ENCODE measurements at regions not wholly inside any gene's neighbourhood (a gene's known extent, or its start where the extent isn't known, plus 50 kb on each side); places are given as distances from the start of the nearest gene placed in this dataset.
"Not testable (repeated sequence)": the region's sequence is repeated elsewhere in the genome, so short reads cannot be mapped to it uniquely, and the experiment has no call there.

DNA sequence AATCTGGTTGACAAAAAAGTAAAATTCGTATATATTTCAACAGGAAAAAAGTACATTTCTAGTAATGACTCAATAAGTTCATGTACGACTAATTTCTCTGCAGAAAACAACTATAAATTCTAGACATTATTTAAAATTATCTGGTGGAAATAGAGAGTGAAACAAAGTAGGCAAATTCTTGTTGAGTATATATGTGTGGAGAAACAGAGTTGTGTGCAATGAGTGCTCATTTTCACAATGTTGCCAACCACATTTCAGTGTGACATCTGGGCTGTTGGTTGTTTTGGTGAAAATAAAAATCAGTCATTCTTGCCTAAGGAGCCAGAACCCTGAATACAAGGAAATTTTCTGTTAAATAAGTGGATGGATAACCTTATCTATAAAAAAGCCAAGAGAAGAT lies 372.0 kb upstream of the NDST4 start:
- TF ChIP-seq, protein P1, sequence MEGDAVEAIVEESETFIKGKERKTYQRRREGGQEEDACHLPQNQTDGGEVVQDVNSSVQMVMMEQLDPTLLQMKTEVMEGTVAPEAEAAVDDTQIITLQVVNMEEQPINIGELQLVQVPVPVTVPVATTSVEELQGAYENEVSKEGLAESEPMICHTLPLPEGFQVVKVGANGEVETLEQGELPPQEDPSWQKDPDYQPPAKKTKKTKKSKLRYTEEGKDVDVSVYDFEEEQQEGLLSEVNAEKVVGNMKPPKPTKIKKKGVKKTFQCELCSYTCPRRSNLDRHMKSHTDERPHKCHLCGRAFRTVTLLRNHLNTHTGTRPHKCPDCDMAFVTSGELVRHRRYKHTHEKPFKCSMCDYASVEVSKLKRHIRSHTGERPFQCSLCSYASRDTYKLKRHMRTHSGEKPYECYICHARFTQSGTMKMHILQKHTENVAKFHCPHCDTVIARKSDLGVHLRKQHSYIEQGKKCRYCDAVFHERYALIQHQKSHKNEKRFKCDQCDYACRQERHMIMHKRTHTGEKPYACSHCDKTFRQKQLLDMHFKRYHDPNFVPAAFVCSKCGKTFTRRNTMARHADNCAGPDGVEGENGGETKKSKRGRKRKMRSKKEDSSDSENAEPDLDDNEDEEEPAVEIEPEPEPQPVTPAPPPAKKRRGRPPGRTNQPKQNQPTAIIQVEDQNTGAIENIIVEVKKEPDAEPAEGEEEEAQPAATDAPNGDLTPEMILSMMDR (IDR thresholded peaks at IDR 0.05; ENCODE audit: poor library complexity, severe bottlenecking), result no peak
- DNase-seq (ENCODE audit: low spot score), result no peak
- no peaks in the 10 kb centered on the region for H3K36me3 ChIP-seq (ENCODE audit: low read depth)
- H3K4me3 ChIP-seq (ENCODE audit: severe bottlenecking), result no peak overlapping the region
- H3K9me3 ChIP-seq (ENCODE audit: severe bottlenecking), result no peaks in the 10 kb centered on the region
- H3K4me1 ChIP-seq (ENCODE audit: insufficient read depth, poor library complexity, severe bottlenecking), result no peaks in the 10 kb centered on the region
- no peaks in the 10 kb centered on the region for H3K27me3 ChIP-seq (ENCODE audit: insufficient read depth, poor library complexity, severe bottlenecking)
- ATAC-seq (ENCODE audit: low read depth), result no peak
- H3K27ac ChIP-seq (ENCODE audit: poor library complexity, severe bottlenecking), result no peak overlapping the region

- no peaks in the 10 kb centered on the region for H3K9me3 ChIP-seq (ENCODE audit: severe bottlenecking)
- TF ChIP-seq, protein P1 (IDR thresholded peaks at IDR 0.05; ENCODE audit: poor library complexity, severe bottlenecking), result no peak
- no peaks in the 10 kb centered on the region for H3K4me1 ChIP-seq (ENCODE audit: insufficient read depth, poor library complexity, severe bottlenecking)
- ATAC-seq (ENCODE audit: low read depth) (no peak), DNase-seq (ENCODE audit: low spot score) (no peak)
- H3K27ac ChIP-seq (ENCODE audit: poor library complexity, severe bottlenecking), result no peak overlapping the region
- no peaks in the 10 kb centered on the region for H3K36me3 ChIP-seq (ENCODE audit: low read depth)
- H3K4me3 ChIP-seq (ENCODE audit: severe bottlenecking), result no peak overlapping the region
- no peaks in the 10 kb centered on the region for H3K27me3 ChIP-seq (ENCODE audit: insufficient read depth, poor library complexity, severe bottlenecking)
These were observed 371.1 kb upstream of the NDST4 start for GRCh38 chr4:115484479-115484878.

- Histone ChIP-seq H3K36me3 (ENCODE audit: low read depth) (no peaks in the 10 kb centered on the region), H3K9me3 (ENCODE audit: severe bottlenecking) (no peaks in the 10 kb centered on the region), H3K27me3 (ENCODE audit: insufficient read depth, poor library complexity, severe bottlenecking) (no peaks in the 10 kb centered on the region), H3K4me3 (ENCODE audit: severe bottlenecking) (no peak overlapping the region), H3K4me1 (ENCODE audit: insufficient read depth, poor library complexity, severe bottlenecking) (no peaks in the 10 kb centered on the region), H3K27ac (ENCODE audit: poor library complexity, severe bottlenecking) (no peak overlapping the region)
- DNase-seq (ENCODE audit: low spot score), result no peak
- no peak for ATAC-seq (ENCODE audit: low read depth)
- TF ChIP-seq, protein P1 (IDR thresholded peaks at IDR 0.05; ENCODE audit: poor library complexity, severe bottlenecking), result no peak
These were observed 357.3 kb upstream of the NDST4 start for GRCh38 chr4:115470763-115471162.

DNA sequence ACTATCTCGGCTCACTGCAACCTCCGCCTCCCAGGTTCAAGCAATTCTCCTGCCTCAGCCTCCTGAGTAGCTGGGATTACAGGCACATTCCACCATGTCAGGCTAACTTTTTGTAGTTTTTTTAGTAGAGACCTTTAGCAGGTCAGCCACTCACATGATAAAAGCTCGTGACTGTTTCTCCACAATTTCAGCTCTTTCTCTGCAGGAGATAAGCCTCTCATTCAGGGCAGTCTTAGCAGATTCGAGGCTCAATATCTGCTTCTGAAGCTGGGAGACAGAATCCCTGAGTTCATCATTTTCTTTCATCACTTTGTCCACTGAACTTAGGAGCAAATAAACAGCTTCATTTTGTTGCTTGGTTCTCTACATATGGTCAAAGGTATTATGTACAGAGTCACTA lies 345.9 kb upstream of the NDST4 start:
- H3K4me3 ChIP-seq (ENCODE audit: severe bottlenecking); DNase-seq (ENCODE audit: low spot score); ATAC-seq (ENCODE audit: low read depth); H3K4me1 ChIP-seq (ENCODE audit: insufficient read depth, poor library complexity, severe bottlenecking); H3K9me3 ChIP-seq (ENCODE audit: severe bottlenecking); H3K27me3 ChIP-seq (ENCODE audit: insufficient read depth, poor library complexity, severe bottlenecking); H3K36me3 ChIP-seq (ENCODE audit: low read depth); H3K27ac ChIP-seq (ENCODE audit: poor library complexity, severe bottlenecking): not testable (repeated sequence)

- Histone ChIP-seq H3K4me3 (ENCODE audit: severe bottlenecking) (no peak overlapping the region), H3K27me3 (ENCODE audit: insufficient read depth, poor library complexity, severe bottlenecking) (no peaks in the 10 kb centered on the region), H3K36me3 (ENCODE audit: low read depth) (no peaks in the 10 kb centered on the region), H3K9me3 (ENCODE audit: severe bottlenecking) (no peaks in the 10 kb centered on the region), H3K27ac (ENCODE audit: poor library complexity, severe bottlenecking) (no peak overlapping the region), H3K4me1 (ENCODE audit: insufficient read depth, poor library complexity, severe bottlenecking) (peaks cover 13% of the 10 kb centered on the region)
- TF ChIP-seq, protein P1 (IDR thresholded peaks at IDR 0.05; ENCODE audit: poor library complexity, severe bottlenecking), result no peak
- no peak for ATAC-seq (ENCODE audit: low read depth)
- no peak for DNase-seq (ENCODE audit: low spot score)
These were observed 342.8 kb upstream of the NDST4 start for GRCh38 chr4:115456231-115456630.
